ENCODE measurements at regions not wholly inside any gene's neighbourhood (a gene's known extent, or its start where the extent isn't known, plus 50 kb on each side); places are given as distances from the start of the nearest gene placed in this dataset.

GRCh38 chr5:172564883-172565282, 76.2 kb upstream of the NEURL1B start:
- H3K4me3 Mint-ChIP-seq: no peak overlapping the region
- H3K36me3 Mint-ChIP-seq (ENCODE audit: low read depth): no peaks in the 10 kb centered on the region
- H3K27ac Mint-ChIP-seq: no peak overlapping the region
- CTCF ChIA-PET: interaction anchor here (0.6 kb wide), 1 partner anchor 108 kb away, joined by 4 read pairs; no protein-coding TSS in a partner anchor
- POLR2A ChIA-PET: no interaction called here
- DNase-seq: no peak
- H3K27me3 Mint-ChIP-seq: peaks cover 4% of the 10 kb centered on the region
- H3K4me1 Mint-ChIP-seq: no peaks in the 10 kb centered on the region
- H3K9me3 Mint-ChIP-seq: no peaks in the 10 kb centered on the region

GRCh38 chr5:172564188-172564587, 76.9 kb upstream of the NEURL1B start:
- Mint-ChIP-seq H3K4me3 (no peak overlapping the region), H3K36me3 (ENCODE audit: low read depth) (no peaks in the 10 kb centered on the region), H3K9me3 (no peaks in the 10 kb centered on the region), H3K4me1 (no peaks in the 10 kb centered on the region), H3K27ac (no peak overlapping the region), H3K27me3 (peaks cover 4% of the 10 kb centered on the region)
- POLR2A ChIA-PET: no interaction called here
- no peak for DNase-seq
- CTCF ChIA-PET: interaction anchor here (0.6 kb wide), 1 partner anchor 107 kb away, joined by 4 read pairs; no protein-coding TSS in a partner anchor

GRCh38 chr5:172562443-172562842, 78.6 kb upstream of the NEURL1B start:
- POLR2A ChIA-PET: no interaction called here
- no peaks in the 10 kb centered on the region for H3K9me3 Mint-ChIP-seq
- CTCF ChIA-PET: no interaction called here

GRCh38 chr5:172561151-172561550, 79.9 kb upstream of the NEURL1B start:
- no peaks in the 10 kb centered on the region for H3K4me1 Mint-ChIP-seq
- H3K36me3 Mint-ChIP-seq (ENCODE audit: low read depth): no peaks in the 10 kb centered on the region
- no peaks in the 10 kb centered on the region for H3K9me3 Mint-ChIP-seq
- no peak overlapping the region for H3K27ac Mint-ChIP-seq
- DNase-seq: no peak
- H3K4me3 Mint-ChIP-seq: no peak overlapping the region
- CTCF ChIA-PET: no interaction called here
- peaks cover 4% of the 10 kb centered on the region for H3K27me3 Mint-ChIP-seq
- POLR2A ChIA-PET: no interaction called here

More at GRCh38 chr5:172562443-172562842, 78.6 kb upstream of the NEURL1B start:
- H3K4me1 Mint-ChIP-seq: no peaks in the 10 kb centered on the region
- no peak for DNase-seq
- no peak overlapping the region for H3K4me3 Mint-ChIP-seq
- no peak overlapping the region for H3K27ac Mint-ChIP-seq
- no peaks in the 10 kb centered on the region for H3K36me3 Mint-ChIP-seq (ENCODE audit: low read depth)
- H3K27me3 Mint-ChIP-seq: peaks cover 4% of the 10 kb centered on the region

GRCh38 chr5:172559004-172559932, 81.8 kb upstream of the NEURL1B start:
- no peak overlapping the region for H3K4me3 Mint-ChIP-seq
- H3K9me3 Mint-ChIP-seq: no peaks in the 10 kb centered on the region
- no peak overlapping the region for H3K27ac Mint-ChIP-seq

GRCh38 chr5:172558076-172558976, 82.7 kb upstream of the NEURL1B start:
- Mint-ChIP-seq H3K4me3 (no peak overlapping the region), H3K27me3 (peaks cover 4% of the 10 kb centered on the region), H3K4me1 (no peaks in the 10 kb centered on the region), H3K27ac (no peak overlapping the region), H3K9me3 (no peaks in the 10 kb centered on the region), H3K36me3 (ENCODE audit: low read depth) (no peaks in the 10 kb centered on the region)
- no peak for DNase-seq
- CTCF ChIA-PET: no interaction called here
- POLR2A ChIA-PET: no interaction called here

More at GRCh38 chr5:172559004-172559932, 81.8 kb upstream of the NEURL1B start:
- H3K4me1 Mint-ChIP-seq: no peaks in the 10 kb centered on the region
- no peaks in the 10 kb centered on the region for H3K36me3 Mint-ChIP-seq (ENCODE audit: low read depth)
- ChIA-PET POLR2A (no interaction called here), CTCF (no interaction called here)
- no peak for DNase-seq
- H3K27me3 Mint-ChIP-seq: peaks cover 4% of the 10 kb centered on the region

GRCh38 chr5:172556971-172557461, 84.0 kb upstream of the NEURL1B start:
- no peaks in the 10 kb centered on the region for H3K4me1 Mint-ChIP-seq

GRCh38 chr5:172556262-172556661, 84.8 kb upstream of the NEURL1B start:
- DNase-seq: no peak
- POLR2A ChIA-PET: no interaction called here
- Mint-ChIP-seq H3K36me3 (ENCODE audit: low read depth) (no peaks in the 10 kb centered on the region), H3K9me3 (no peaks in the 10 kb centered on the region), H3K27me3 (peaks cover 5% of the 10 kb centered on the region), H3K4me1 (no peaks in the 10 kb centered on the region), H3K4me3 (no peak overlapping the region), H3K27ac (no peak overlapping the region)
- CTCF ChIA-PET: no interaction called here

More at GRCh38 chr5:172556971-172557461, 84.0 kb upstream of the NEURL1B start:
- DNase-seq: no peak
- H3K27ac Mint-ChIP-seq: no peak overlapping the region
- ChIA-PET POLR2A (no interaction called here), CTCF (no interaction called here)
- H3K9me3 Mint-ChIP-seq: no peaks in the 10 kb centered on the region
- no peaks in the 10 kb centered on the region for H3K36me3 Mint-ChIP-seq (ENCODE audit: low read depth)
- peaks cover 6% of the 10 kb centered on the region for H3K27me3 Mint-ChIP-seq
- no peak overlapping the region for H3K4me3 Mint-ChIP-seq

GRCh38 chr5:172554562-172554961, 86.5 kb upstream of the NEURL1B start:
- Mint-ChIP-seq H3K36me3 (ENCODE audit: low read depth) (no peaks in the 10 kb centered on the region), H3K4me3 (no peak overlapping the region), H3K9me3 (no peaks in the 10 kb centered on the region), H3K27me3 (peaks cover 2% of the 10 kb centered on the region), H3K4me1 (no peaks in the 10 kb centered on the region), H3K27ac (no peak overlapping the region)
- no peak for DNase-seq
- POLR2A ChIA-PET: no interaction called here
- CTCF ChIA-PET: no interaction called here

- POLR2A ChIA-PET: no interaction called here
- CTCF ChIA-PET: no interaction called here
- Mint-ChIP-seq H3K27me3 (peaks cover 2% of the 10 kb centered on the region), H3K27ac (no peak overlapping the region), H3K36me3 (ENCODE audit: low read depth) (no peaks in the 10 kb centered on the region), H3K4me1 (no peaks in the 10 kb centered on the region), H3K4me3 (no peak overlapping the region), H3K9me3 (no peaks in the 10 kb centered on the region)
- DNase-seq: no peak
These were observed 87.2 kb upstream of the NEURL1B start for GRCh38 chr5:172553903-172554302.

GRCh38 chr5:172553167-172553566, 87.9 kb upstream of the NEURL1B start:
- no peak for DNase-seq
- ChIA-PET CTCF (no interaction called here), POLR2A (no interaction called here)
- no peak overlapping the region for H3K27ac Mint-ChIP-seq
- no peaks in the 10 kb centered on the region for H3K4me1 Mint-ChIP-seq
- no peak overlapping the region for H3K4me3 Mint-ChIP-seq
- no peaks in the 10 kb centered on the region for H3K36me3 Mint-ChIP-seq (ENCODE audit: low read depth)
- H3K9me3 Mint-ChIP-seq: no peaks in the 10 kb centered on the region
- peaks cover 2% of the 10 kb centered on the region for H3K27me3 Mint-ChIP-seq

GRCh38 chr5:172550996-172551395, 90.1 kb upstream of the NEURL1B start:
- Mint-ChIP-seq H3K9me3 (no peaks in the 10 kb centered on the region), H3K4me3 (no peak overlapping the region), H3K27ac (no peak overlapping the region), H3K4me1 (no peaks in the 10 kb centered on the region), H3K36me3 (ENCODE audit: low read depth) (no peaks in the 10 kb centered on the region), H3K27me3 (peaks cover 4% of the 10 kb centered on the region)
- ChIA-PET CTCF (interaction anchor here (0.7 kb wide), 1 partner anchor 1886 kb away, joined by 3 read pairs; no protein-coding TSS in a partner anchor), POLR2A (no interaction called here)
- DNase-seq: no peak

- POLR2A ChIA-PET: no interaction called here
- no peaks in the 10 kb centered on the region for H3K4me1 Mint-ChIP-seq
- CTCF ChIA-PET: no interaction called here
- DNase-seq: no peak
- H3K36me3 Mint-ChIP-seq (ENCODE audit: low read depth): no peaks in the 10 kb centered on the region
- H3K27ac Mint-ChIP-seq: no peak overlapping the region
- H3K27me3 Mint-ChIP-seq: peaks cover 4% of the 10 kb centered on the region
- H3K9me3 Mint-ChIP-seq: no peaks in the 10 kb centered on the region
- H3K4me3 Mint-ChIP-seq: no peak overlapping the region
These were observed 90.8 kb upstream of the NEURL1B start for GRCh38 chr5:172550096-172550765.

Measured in activated CD4-positive, alpha-beta memory T cell treated with anti-CD3 and anti-CD28 coated beads, Interleukin-2, amount 10 ng/mL, durations not matched to agents 7 days and 5 days (primary cell).